GM23248 (cell line): ENCODE measurements at regions not wholly inside any gene's neighbourhood (a gene's known extent, or its start where the extent isn't known, plus 50 kb on each side); places are given as distances from the start of the nearest gene placed in this dataset.

Experiments used
- EZH2 ChIP-seq: fragments of 200-600 bp; sonication (generic); IDR thresholded peaks from 2 replicates; pipeline ENCODE4 v1.6.1; 2018; ENCODE audit warnings: antibody characterized with exemption, mild to moderate bottlenecking; ENCODE audit not compliant: insufficient read depth, poor library complexity, severe bottlenecking
- EZH2phosphoT487 ChIP-seq: fragments of 200-600 bp; sonication (generic); IDR thresholded peaks from 2 replicates; pipeline ENCODE4 v1.6.1; 2018; ENCODE audit warnings: antibody characterized with exemption, moderate library complexity, mild to moderate bottlenecking, low read depth; ENCODE audit not compliant: insufficient read depth

DNA sequence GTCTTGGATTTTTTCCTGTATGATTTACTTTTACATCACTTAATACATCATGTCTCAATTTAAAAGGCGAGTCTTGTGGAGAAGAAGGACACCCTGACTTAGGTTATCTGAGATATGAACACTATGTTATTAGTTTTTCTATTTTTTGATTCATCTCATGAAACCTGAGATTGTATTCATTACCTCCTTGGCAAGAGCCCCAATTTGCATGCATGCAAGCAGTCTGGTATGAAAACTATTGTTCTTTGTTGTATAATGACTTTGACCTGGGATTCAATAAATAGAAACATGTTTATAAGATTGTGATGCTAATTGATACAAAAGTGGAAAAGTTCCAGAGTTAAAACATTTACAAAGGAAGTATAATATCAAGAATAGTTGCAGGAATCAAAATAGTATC, 576.1 kb downstream of the NOVA1 start:
- TF ChIP-seq EZH2 (no peak), EZH2phosphoT487 (no peak)
